ENCODE measurements at regions not wholly inside any gene's neighbourhood (a gene's known extent, or its start where the extent isn't known, plus 50 kb on each side); places are given as distances from the start of the nearest gene placed in this dataset.

DNA sequence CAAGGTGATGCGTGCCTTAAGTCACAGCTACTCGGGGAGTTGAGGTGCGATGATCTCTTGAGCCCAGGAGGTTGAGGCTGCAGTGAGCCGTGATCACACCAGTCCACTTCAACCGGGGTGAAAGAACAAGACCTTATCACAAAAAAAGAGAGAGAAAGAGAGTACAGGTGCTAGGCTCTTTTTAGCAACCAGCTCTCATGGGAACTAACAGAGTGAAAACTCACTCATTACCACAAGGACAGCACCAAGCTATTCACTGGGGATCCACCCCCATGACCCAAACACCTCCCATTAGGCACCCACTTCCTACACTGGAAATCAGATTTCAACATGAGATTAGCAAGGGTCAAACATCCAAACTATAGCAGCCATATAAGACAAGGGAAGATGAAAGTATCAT, 164.2 kb downstream of the NDUFA12 start:
- TF ChIP-seq CTCF (IDR thresholded peaks at IDR 0.05): no peak
- no peak for TF ChIP-seq EZH2 (IDR thresholded peaks at IDR 0.05)
- no peak for TF ChIP-seq EZH2phosphoT487 (IDR thresholded peaks at IDR 0.05)
